Anterior cingulate cortex (tissue), 58 donors: ENCODE measurements at regions not wholly inside any gene's neighbourhood (a gene's known extent, or its start where the extent isn't known, plus 50 kb on each side); places are given as distances from the start of the nearest gene placed in this dataset.

Experiments
- DNase-seq, 58 donors: peaks; one replicate each; lab custom pipeline; 2025; lab: John Stamatoyannopoulos, UW

GRCh38 chr7:124364283-124364682 is 331.4 kb upstream of the TMEM229A start:
- no peak for DNase-seq

GRCh38 chr7:124354201-124354600 is 321.3 kb upstream of the TMEM229A start:
- DNase-seq, result no peak

DNA sequence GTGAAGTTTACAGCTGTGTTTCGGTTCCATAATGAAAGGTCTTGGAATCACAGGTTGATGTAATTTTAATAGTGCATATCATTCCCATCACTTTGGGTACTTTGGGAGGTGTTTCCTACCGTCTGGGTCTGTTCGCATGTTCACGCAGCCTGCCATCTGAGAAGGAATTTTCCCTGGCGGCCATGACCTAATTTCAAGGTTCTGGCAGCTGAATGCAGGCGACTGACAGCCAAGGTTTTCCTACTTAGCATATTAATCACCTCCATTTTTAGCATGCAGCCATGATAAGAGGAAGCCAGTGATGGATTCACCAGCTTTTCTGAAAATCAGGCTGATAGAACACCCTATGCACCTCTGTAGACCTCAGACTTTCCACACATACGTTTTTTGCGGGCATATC is 319.1 kb upstream of the TMEM229A start:
- peak in 30 of 58 donors; percentile 1 to 46 (median 13) for DNase-seq

DNA sequence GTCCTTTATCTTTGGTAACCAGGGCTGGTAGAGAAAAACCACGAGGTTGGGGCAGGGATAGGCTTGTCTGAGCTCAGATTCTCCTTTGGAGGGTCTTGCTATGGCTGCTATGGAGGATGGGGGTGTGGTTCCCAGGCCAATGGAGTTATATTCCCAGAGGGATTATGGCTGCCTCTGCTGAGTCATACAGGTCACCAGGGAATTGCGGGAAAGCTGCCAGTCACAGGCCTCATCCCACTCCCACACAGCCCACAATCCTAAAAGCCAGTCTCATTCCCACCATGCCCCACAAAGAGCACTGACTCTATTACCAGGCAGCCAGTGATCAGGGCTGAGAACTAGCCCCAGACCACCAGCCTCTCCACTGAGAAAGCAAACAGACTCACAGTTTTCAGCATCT is 316.6 kb upstream of the TMEM229A start:
- no peak for DNase-seq

DNA sequence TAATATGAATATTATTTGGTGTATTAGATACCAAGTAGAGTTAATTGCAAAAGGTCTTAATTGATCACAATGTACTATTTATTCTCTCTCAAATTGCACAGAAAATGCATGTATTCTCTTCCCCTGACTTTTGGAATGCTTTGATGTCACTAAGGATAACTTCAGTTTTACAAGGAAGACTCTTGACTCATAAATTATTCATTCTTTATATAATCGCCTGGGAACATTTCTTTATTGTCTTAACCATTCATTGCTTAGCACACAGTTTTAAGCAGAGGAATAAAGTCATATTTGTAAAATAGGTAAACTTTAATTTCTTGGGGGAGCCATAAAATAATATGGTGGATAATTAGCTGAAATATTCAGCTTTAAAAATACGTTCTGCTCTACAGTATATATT is 306.0 kb upstream of the TMEM229A start:
- DNase-seq, result no peak

GRCh38 chr7:124330731-124331407 is 298.0 kb upstream of the TMEM229A start:
- DNase-seq, result no peak

DNA sequence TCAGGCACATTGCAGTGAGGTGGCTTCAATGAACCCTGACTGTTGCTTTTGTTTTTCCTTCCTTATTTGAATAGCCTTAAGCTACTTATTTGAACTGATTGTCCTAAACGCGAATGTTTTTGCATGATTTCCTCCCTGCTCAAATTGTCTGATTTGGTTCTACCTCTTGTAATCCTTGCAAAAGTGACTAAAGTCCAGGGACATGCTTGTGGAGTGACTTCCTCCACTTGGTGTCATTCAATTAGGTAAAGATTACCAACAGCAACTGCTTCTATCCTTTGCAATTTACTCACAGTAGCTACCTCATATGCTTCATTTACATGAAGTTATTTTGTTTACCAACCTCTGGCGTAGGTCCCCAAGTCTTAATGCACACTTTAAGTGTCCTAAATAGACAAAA is 295.9 kb upstream of the TMEM229A start:
- no peak for DNase-seq

DNA sequence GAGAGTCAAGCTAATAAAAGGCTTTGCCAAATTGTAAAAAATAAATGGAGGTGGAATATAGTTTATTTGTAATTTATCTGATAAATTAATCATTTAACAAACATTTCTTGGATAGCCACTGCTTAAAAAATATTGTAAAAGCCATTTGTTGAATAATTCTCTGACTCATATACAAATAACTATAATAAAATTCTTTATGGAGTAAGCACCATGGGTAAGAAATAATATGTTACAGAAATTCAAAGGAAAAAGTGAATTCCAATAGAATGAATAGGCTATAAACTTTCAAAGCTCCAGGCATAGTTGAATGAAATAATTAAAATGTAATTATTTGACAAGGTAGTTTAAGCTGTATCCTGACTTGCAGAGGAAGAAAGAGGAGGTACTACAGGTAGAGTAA is 291.4 kb upstream of the TMEM229A start:
- no peak for DNase-seq

DNA sequence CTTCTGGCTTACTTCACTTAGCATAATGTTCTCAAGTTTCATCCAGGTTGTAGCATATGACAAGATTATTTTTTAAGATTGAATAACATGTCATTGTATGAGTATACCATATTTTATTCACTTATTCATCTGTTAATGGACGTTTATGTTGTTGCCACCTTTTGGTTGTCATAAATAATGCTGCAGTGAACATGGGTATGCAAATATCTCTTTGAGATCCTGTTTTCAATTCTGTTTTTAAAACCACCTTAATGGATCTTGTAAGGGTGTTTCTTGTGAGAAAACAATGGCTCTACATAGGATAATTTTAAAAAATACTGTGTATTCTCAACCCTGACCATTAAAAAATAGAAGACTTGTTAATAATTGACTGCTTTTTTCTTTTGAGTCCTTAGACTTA is 290.7 kb upstream of the TMEM229A start:
- DNase-seq, result no peak

DNA sequence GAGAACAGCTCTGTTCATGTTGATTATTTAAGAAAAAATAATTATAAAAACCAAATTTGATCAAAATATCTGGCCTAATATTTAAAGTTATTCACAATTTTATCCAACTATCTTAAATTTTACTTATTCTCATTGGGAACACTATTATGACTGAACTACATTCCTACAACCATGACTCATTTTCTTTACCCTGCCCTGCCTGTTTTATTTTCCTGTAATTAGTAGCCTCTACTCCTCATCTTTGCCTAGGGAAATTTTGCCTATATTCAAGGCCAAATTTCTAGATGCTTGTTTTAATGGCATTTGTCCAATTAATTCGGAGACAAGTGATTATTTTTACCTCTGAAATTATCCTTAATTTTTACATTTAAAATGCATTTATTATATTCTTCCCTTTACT is 289.7 kb upstream of the TMEM229A start:
- no peak for DNase-seq

DNA sequence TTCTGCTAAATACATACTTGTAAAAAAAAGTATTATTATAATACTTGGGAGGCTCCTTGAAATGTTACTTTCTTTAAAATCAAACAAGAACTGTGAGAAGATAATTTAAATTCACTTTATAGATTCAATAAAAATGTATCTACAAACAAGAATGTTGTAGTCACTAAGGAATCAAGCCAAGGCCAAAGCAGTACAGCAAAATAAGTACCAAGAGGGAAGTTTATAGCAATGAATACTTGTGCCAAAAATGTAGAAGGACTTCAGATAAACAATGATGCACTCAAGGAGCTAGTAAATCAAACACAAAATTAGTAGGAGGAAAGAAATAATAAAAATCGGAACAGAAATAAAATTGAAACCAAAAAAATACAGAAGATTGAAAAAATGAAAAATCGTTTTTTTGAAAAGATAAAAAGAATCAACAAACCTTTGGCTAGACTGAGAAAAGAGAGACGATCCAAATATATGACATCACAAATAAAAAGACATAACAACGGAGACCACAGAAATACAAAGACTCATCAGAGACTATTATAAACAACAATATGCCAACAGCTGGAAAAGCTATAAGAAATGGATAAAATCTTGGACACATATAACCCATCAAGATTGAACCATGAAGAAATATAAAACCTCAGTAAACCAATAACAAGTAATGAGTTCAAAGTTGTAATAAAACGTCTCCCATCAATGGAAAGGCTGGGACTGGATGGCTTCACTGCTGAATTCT is 286.0 kb upstream of the TMEM229A start:
- no peak for DNase-seq

- DNase-seq, result no peak
Observed at GRCh38 chr7:124310934-124311390, 278.1 kb upstream of the TMEM229A start.

GRCh38 chr7:124308384-124308783 is 275.5 kb upstream of the TMEM229A start:
- no peak for DNase-seq

GRCh38 chr7:124295289-124295688 is 262.4 kb upstream of the TMEM229A start:
- DNase-seq, result no peak

GRCh38 chr7:124284937-124285336 is 252.1 kb upstream of the TMEM229A start:
- no peak for DNase-seq

DNA sequence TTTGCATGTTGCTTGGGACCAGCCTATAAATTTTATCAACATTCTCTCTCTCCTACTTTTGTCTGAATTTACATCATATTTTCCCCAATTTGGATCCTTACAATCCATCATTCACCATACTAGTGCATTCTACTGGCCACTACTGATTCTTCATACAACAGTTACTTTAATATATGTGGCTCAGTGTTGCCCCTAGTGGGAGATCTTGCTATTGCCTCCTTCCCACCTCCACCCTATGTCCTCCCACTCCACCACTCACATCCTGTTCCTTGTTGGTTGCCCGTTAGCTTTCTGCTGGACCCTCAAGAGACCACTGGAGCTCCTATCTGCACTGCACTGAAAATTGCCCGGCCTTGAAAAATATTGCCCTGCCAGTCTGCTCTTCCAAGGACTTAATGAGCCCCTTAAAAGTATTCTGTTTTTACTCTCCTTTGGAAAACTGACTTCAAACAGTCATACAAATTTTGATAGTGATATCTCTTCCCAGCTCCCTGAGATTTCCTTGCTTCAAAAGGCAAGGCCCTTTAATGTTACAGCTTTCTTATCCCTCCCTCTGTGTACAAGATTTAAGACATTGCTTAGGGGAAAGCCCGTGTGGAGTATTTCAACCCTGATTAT is 243.2 kb upstream of the TMEM229A start:
- no peak for DNase-seq

GRCh38 chr7:124275411-124275810 is 242.5 kb upstream of the TMEM229A start:
- no peak for DNase-seq

DNA sequence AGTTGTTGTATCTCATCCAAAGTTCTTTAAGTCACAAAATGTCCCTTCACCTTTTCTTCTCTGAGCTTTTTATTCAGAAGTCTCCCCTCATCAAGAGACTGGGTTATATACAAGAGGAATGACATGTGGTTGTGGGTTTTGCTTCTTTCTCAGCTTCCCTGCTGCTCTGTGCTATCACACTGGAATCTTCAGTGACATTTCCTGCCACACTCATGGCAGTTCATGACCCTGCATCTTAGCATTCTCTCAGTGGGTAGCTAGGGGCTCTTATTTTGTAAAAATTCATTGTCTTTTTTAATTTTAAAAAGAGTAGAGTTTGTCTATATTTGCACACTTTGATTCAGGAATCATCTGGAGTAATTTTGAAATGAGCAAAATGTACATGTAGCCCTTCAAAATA is 236.9 kb upstream of the TMEM229A start:
- DNase-seq, result no peak

DNA sequence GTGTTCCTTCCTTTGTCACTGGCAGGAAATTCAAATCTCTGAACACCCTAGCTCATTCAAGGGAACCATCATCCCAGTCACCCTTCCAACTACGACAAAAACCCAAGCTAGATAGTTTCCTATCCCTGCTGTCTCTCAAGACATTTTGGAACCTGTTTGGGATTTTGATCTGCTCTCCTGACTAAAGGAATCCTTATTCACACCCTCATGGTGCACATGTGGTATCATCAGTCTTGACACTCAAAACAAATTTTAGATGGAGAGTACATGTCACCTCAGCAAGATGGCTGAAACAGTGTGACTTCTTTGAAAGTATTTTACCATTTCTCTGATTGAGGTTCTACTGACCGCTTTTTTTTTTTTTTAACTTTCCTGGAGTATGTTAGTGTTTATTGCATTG is 234.3 kb upstream of the TMEM229A start:
- no peak for DNase-seq

DNA sequence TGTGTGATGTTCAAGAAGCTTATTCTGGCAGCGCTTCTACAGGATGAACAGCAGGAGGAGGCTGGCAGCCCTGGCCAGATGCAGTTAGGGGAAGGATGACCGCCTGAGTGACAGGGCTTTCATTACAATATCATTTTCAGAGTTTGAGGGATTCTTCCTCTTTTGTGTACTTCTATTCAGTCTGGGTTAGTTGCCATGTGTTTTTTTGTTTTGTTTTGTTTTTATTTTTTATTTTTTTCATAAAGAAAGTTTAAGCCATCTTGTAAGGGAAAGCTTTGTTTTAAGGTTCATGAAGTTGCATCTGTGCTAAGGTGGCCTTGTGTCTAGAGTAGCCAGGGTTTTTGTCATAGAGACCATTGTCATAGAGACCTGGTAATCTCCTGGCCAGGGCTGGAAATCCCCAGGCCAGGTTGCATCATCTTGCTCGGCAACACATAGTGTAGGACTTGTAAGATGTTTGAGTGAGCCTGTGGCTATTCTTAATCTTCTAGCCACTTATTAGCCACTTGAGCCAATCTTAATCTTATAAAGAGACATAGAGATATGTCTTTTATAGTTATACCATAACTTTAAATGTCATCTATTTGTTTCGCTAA is 230.5 kb upstream of the TMEM229A start:
- no peak for DNase-seq

DNA sequence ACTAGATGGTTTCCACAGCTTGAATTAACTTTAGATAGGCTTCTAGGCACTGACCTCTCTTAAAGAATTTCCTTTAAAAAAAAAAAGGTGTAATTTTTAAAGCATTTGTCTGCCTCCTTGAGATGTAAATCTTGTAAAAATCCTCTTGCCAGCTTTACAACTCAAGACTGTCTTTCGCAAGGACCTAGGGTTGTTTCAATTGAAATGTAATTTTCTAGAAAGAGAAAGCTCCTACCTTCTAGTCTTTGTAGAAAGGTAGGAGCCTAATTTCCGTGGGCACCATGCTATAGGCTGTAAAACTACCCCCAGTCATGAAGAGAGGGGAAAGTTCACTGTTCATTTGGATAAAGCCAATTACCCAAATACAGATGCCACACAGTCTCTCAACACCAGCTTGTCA is 228.8 kb upstream of the TMEM229A start:
- DNase-seq, result no peak
